Neural progenitor cell (in vitro differentiated cells): ENCODE measurements at regions not wholly inside any gene's neighbourhood (a gene's known extent, or its start where the extent isn't known, plus 50 kb on each side); places are given as distances from the start of the nearest gene placed in this dataset.

Experiments used
- DNase-seq: peaks from one replicate; pipeline ENCODE4 v3.0.0-alpha.2; 2016; ENCODE audit warnings: low spot score
- H2AFZ ChIP-seq: fragments of 200-600 bp; sonication (generic); replicated peaks from 2 replicates; pipeline ENCODE4 v1.6.1; 2016; ENCODE audit warnings: antibody characterized with exemption
- H3F3A ChIP-seq: fragments of 200-600 bp; sonication (generic); 2 replicates; pipeline ENCODE4 v1.6.1; 2016; ENCODE audit warnings: antibody characterized with exemption, low read depth
- H3K27ac ChIP-seq: fragments of 200-600 bp; sonication (generic); 2 replicates; pipeline ENCODE4 v1.5.1; 2016; ENCODE audit warnings: mild to moderate bottlenecking
- H3K27me3 ChIP-seq: fragments of 200-600 bp; sonication (generic); 2 replicates; pipeline ENCODE4 v1.6.1; 2016; ENCODE audit warnings: mild to moderate bottlenecking, moderate library complexity
- H3K36me3 ChIP-seq: fragments of 200-600 bp; sonication (generic); 2 replicates; pipeline ENCODE4 v1.5.1; 2016
- H3K4me1 ChIP-seq: fragments of 200-600 bp; sonication (generic); 2 replicates; pipeline ENCODE4 v1.6.1; 2016; ENCODE audit warnings: mixed run types
- H3K4me2 ChIP-seq: fragments of 200-600 bp; sonication (generic); 2 replicates; pipeline ENCODE4 v1.6.1; 2016
- H3K4me3 ChIP-seq: fragments of 200-600 bp; sonication (generic); 2 replicates; pipeline ENCODE4 v1.5.1; 2016
- H3K79me2 ChIP-seq: fragments of 200-600 bp; sonication (generic); 2 replicates; pipeline ENCODE4 v1.6.1; 2016; ENCODE audit warnings: low read depth
- H3K9ac ChIP-seq: fragments of 200-600 bp; sonication (generic); 2 replicates; pipeline ENCODE4 v1.6.1; 2016
- H3K9me3 ChIP-seq: fragments of 200-600 bp; sonication (generic); 2 replicates; pipeline ENCODE4 v1.5.1; 2016; ENCODE audit warnings: low read depth
- H4K20me1 ChIP-seq: fragments of 200-600 bp; sonication (generic); 2 replicates; pipeline ENCODE4 v1.6.1; 2016; ENCODE audit warnings: low read depth
- H3K27ac Mint-ChIP-seq: 3 replicates; pipeline ENCODE4 v1.8.0; 2021; ENCODE audit warnings: mixed read lengths
- H3K27me3 Mint-ChIP-seq: 2 replicates; pipeline ENCODE4 v1.8.0; 2022; ENCODE audit warnings: low read depth, mild to moderate bottlenecking, inconsistent platforms, moderate library complexity, mixed read lengths; ENCODE audit not compliant: insufficient read depth
- H3K36me3 Mint-ChIP-seq: 3 replicates; pipeline ENCODE4 v1.8.0; 2021; ENCODE audit warnings: mixed read lengths
- H3K4me1 Mint-ChIP-seq: 3 replicates; pipeline ENCODE4 v1.8.0; 2021; ENCODE audit warnings: mixed read lengths
- H3K4me3 Mint-ChIP-seq: 3 replicates; pipeline ENCODE4 v1.8.0; 2021; ENCODE audit warnings: mild to moderate bottlenecking, moderate library complexity, mixed read lengths
- H3K9me3 Mint-ChIP-seq: 3 replicates; pipeline ENCODE4 v1.8.0; 2020; ENCODE audit warnings: mixed read lengths
- CTCF ChIP-seq: fragments of 200-600 bp; sonication (generic); IDR thresholded peaks from 2 replicates; pipeline ENCODE4 v1.5.1; 2017; ENCODE audit warnings: antibody characterized with exemption, mild to moderate bottlenecking
- EZH2 ChIP-seq: fragments of 200-600 bp; sonication (generic); IDR thresholded peaks from 2 replicates; pipeline ENCODE4 v1.6.1; 2017; ENCODE audit warnings: antibody characterized with exemption, mild to moderate bottlenecking, moderate library complexity
- EZH2phosphoT487 ChIP-seq: fragments of 200-600 bp; sonication (generic); IDR thresholded peaks from 2 replicates; pipeline ENCODE4 v1.6.1; 2017; ENCODE audit warnings: antibody characterized with exemption

- H3K27ac Mint-ChIP-seq = no peak overlapping the region
- Histone ChIP-seq H3K4me1 (no peaks in the 10 kb centered on the region), H3K27me3 (no peaks in the 10 kb centered on the region), H3K9ac (no peak overlapping the region), H3K27ac (no peak overlapping the region), H3F3A (no peaks in the 10 kb centered on the region), H2AFZ (no peak overlapping the region), H3K9me3 (no peaks in the 10 kb centered on the region), H3K36me3 (no peaks in the 10 kb centered on the region), H3K4me2 (no peak overlapping the region), H4K20me1 (no peaks in the 10 kb centered on the region), H3K79me2 (no peaks in the 10 kb centered on the region), H3K4me3 (no peak overlapping the region)
- no peaks in the 10 kb centered on the region for H3K9me3 Mint-ChIP-seq
- DNase-seq = no peak
- peaks cover 4% of the 10 kb centered on the region for H3K4me1 Mint-ChIP-seq
- TF ChIP-seq EZH2 = no peak
- no peaks in the 10 kb centered on the region for H3K36me3 Mint-ChIP-seq
- H3K27me3 Mint-ChIP-seq = no peaks in the 10 kb centered on the region
- no peak overlapping the region for H3K4me3 Mint-ChIP-seq
Observed at GRCh38 chr14:97393244-97393643, 596.1 kb downstream of the VRK1 start.

- Mint-ChIP-seq H3K27me3 (no peaks in the 10 kb centered on the region), H3K27ac (no peak overlapping the region), H3K9me3 (no peaks in the 10 kb centered on the region), H3K4me3 (no peak overlapping the region), H3K36me3 (no peaks in the 10 kb centered on the region), H3K4me1 (peaks cover 3% of the 10 kb centered on the region)
- Histone ChIP-seq H3K4me2 (no peak overlapping the region), H2AFZ (no peak overlapping the region), H3K4me3 (no peak overlapping the region), H3K36me3 (no peaks in the 10 kb centered on the region), H3K27me3 (no peaks in the 10 kb centered on the region), H3K9me3 (no peaks in the 10 kb centered on the region), H3K27ac (no peak overlapping the region), H4K20me1 (no peaks in the 10 kb centered on the region), H3F3A (no peaks in the 10 kb centered on the region), H3K79me2 (no peaks in the 10 kb centered on the region), H3K4me1 (no peaks in the 10 kb centered on the region), H3K9ac (no peak overlapping the region)
- TF ChIP-seq EZH2phosphoT487 (no peak), CTCF (no peak), EZH2 (no peak)
- no peak for DNase-seq
Observed at GRCh38 chr14:97395068-97395467, 597.9 kb downstream of the VRK1 start.

- peaks cover 6% of the 10 kb centered on the region for H3K27me3 Mint-ChIP-seq
- DNase-seq = no peak
- H3K27ac Mint-ChIP-seq = no peak overlapping the region
- H3K4me3 Mint-ChIP-seq = no peak overlapping the region
- H3K4me3 ChIP-seq = no peak overlapping the region
- no peaks in the 10 kb centered on the region for H3K9me3 Mint-ChIP-seq
- no peak overlapping the region for H3K27ac ChIP-seq
- H3K4me1 Mint-ChIP-seq = no peaks in the 10 kb centered on the region
- no peak overlapping the region for H2AFZ ChIP-seq
- H4K20me1 ChIP-seq = no peaks in the 10 kb centered on the region
- no peak for TF ChIP-seq EZH2phosphoT487
- no peak for TF ChIP-seq CTCF
- TF ChIP-seq EZH2 = no peak
- no peak overlapping the region for H3K4me2 ChIP-seq
- no peak overlapping the region for H3K9ac ChIP-seq
- no peaks in the 10 kb centered on the region for H3K79me2 ChIP-seq
- H3K36me3 Mint-ChIP-seq = no peaks in the 10 kb centered on the region
- no peaks in the 10 kb centered on the region for H3K27me3 ChIP-seq
- no peaks in the 10 kb centered on the region for H3K9me3 ChIP-seq
- no peaks in the 10 kb centered on the region for H3K36me3 ChIP-seq
- H3F3A ChIP-seq = no peaks in the 10 kb centered on the region
- H3K4me1 ChIP-seq = no peaks in the 10 kb centered on the region
Observed at GRCh38 chr14:97401714-97402113, 604.5 kb downstream of the VRK1 start.

GRCh38 chr14:97402279-97402678, 605.1 kb downstream of the VRK1 start:
- H3K27me3 Mint-ChIP-seq = peaks cover 6% of the 10 kb centered on the region
- no peaks in the 10 kb centered on the region for H3K9me3 ChIP-seq
- no peak overlapping the region for H3K9ac ChIP-seq
- H3F3A ChIP-seq = no peaks in the 10 kb centered on the region
- no peaks in the 10 kb centered on the region for H3K36me3 Mint-ChIP-seq
- TF ChIP-seq EZH2 = no peak
- no peak for TF ChIP-seq CTCF
- no peak for TF ChIP-seq EZH2phosphoT487
- H3K9me3 Mint-ChIP-seq = no peaks in the 10 kb centered on the region
- no peaks in the 10 kb centered on the region for H3K79me2 ChIP-seq
- H3K4me1 Mint-ChIP-seq = no peaks in the 10 kb centered on the region
- no peak overlapping the region for H3K4me3 ChIP-seq
- no peaks in the 10 kb centered on the region for H3K4me1 ChIP-seq
- H3K36me3 ChIP-seq = no peaks in the 10 kb centered on the region
- H3K4me3 Mint-ChIP-seq = no peak overlapping the region
- H3K27ac Mint-ChIP-seq = no peak overlapping the region
- no peak overlapping the region for H3K4me2 ChIP-seq
- no peak overlapping the region for H2AFZ ChIP-seq
- no peaks in the 10 kb centered on the region for H4K20me1 ChIP-seq
- H3K27me3 ChIP-seq = no peaks in the 10 kb centered on the region
- no peak for DNase-seq
- H3K27ac ChIP-seq = no peak overlapping the region
